HFFc6 (cell line): ENCODE measurements at regions not wholly inside any gene's neighbourhood (a gene's known extent, or its start where the extent isn't known, plus 50 kb on each side); places are given as distances from the start of the nearest gene placed in this dataset.
"Not testable (repeated sequence)": the region's sequence is repeated elsewhere in the genome, so short reads cannot be mapped to it uniquely, and the experiment has no call there.

Experiments used
- DNase-seq: peaks from one replicate; pipeline ENCODE4 v3.0.0-alpha.2; 2018
- H3K27ac Mint-ChIP-seq: 2 replicates; pipeline ENCODE4 v1.8.0; 2020; ENCODE audit warnings: mild to moderate bottlenecking, mixed read lengths
- H3K27me3 Mint-ChIP-seq: 2 replicates; pipeline ENCODE4 v1.8.0; 2021; ENCODE audit warnings: mild to moderate bottlenecking, moderate library complexity, mixed read lengths; ENCODE audit not compliant: insufficient read depth
- H3K36me3 Mint-ChIP-seq: 2 replicates; pipeline ENCODE4 v1.8.0; 2021; ENCODE audit warnings: low read depth, mixed read lengths
- H3K4me1 Mint-ChIP-seq: 2 replicates; pipeline ENCODE4 v1.8.0; 2020; ENCODE audit warnings: low read depth, mixed read lengths
- H3K4me3 Mint-ChIP-seq: 2 replicates; pipeline ENCODE4 v1.8.0; 2020; ENCODE audit warnings: mild to moderate bottlenecking, moderate library complexity, mixed read lengths
- H3K9me3 Mint-ChIP-seq: 2 replicates; pipeline ENCODE4 v1.8.0; 2020; ENCODE audit warnings: mild to moderate bottlenecking, mixed read lengths
- TF ChIP-seq, protein P1 (sequence below): fragments of 200-600 bp; sonication (generic); IDR thresholded peaks from 2 replicates; pipeline ENCODE4 v1.5.0; 2021; ENCODE audit warnings: antibody characterized with exemption, mild to moderate bottlenecking

DNA sequence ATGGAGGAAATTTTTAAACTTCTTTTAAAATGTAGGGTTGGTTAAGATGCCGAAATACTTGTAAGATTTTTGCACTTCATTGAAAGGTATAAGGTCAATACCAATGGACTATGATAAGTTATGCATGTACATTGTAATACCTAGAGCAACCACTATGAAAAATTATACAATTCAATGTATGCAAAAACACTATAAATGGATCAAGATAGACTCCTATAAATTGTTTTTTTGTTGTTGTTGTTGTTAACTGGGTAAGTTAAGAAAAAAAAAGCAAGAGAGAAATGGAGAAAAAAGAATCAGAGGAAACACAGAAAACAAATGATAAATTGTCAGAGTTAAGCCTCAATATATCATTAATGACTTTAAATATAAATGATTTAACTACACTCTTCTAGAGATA, 421.2 kb downstream of the TMEM182 start:
- H3K27me3 Mint-ChIP-seq, result no peaks in the 10 kb centered on the region; the same call in 1 of the 2 replicates
- peaks cover 12% of the 10 kb centered on the region for H3K9me3 Mint-ChIP-seq
- no peaks in the 10 kb centered on the region for H3K36me3 Mint-ChIP-seq
- DNase-seq, result no peak
- no peak overlapping the region for H3K27ac Mint-ChIP-seq
- TF ChIP-seq, protein P1, sequence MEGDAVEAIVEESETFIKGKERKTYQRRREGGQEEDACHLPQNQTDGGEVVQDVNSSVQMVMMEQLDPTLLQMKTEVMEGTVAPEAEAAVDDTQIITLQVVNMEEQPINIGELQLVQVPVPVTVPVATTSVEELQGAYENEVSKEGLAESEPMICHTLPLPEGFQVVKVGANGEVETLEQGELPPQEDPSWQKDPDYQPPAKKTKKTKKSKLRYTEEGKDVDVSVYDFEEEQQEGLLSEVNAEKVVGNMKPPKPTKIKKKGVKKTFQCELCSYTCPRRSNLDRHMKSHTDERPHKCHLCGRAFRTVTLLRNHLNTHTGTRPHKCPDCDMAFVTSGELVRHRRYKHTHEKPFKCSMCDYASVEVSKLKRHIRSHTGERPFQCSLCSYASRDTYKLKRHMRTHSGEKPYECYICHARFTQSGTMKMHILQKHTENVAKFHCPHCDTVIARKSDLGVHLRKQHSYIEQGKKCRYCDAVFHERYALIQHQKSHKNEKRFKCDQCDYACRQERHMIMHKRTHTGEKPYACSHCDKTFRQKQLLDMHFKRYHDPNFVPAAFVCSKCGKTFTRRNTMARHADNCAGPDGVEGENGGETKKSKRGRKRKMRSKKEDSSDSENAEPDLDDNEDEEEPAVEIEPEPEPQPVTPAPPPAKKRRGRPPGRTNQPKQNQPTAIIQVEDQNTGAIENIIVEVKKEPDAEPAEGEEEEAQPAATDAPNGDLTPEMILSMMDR, result peak; percentile 59
- no peaks in the 10 kb centered on the region for H3K4me1 Mint-ChIP-seq
- no peak overlapping the region for H3K4me3 Mint-ChIP-seq

DNA sequence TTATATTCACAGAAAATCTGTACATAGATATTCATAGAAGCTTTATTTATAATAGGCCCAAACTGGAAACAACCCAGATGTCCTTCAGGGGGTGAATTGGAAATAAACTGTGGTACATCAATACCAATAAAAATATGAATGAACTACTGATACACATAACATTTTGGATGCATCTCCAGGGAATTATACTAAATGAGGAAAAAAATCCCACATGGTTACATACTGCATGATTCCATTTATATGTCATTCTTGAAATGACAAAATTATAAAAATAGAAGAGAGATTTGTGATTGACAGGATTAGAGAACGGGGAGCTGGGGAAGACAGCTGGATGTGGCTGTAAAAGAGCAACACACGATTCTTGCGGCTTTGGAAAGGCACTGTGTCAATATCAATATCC, 435.0 kb downstream of the TMEM182 start:
- Mint-ChIP-seq H3K4me1 (no peaks in the 10 kb centered on the region), H3K9me3 (peaks cover 41% of the 10 kb centered on the region), H3K27ac (no peak overlapping the region), H3K36me3 (no peaks in the 10 kb centered on the region), H3K4me3 (no peak overlapping the region), H3K27me3 (no peaks in the 10 kb centered on the region)
- TF ChIP-seq, protein P1, result no peak
- no peak for DNase-seq

DNA sequence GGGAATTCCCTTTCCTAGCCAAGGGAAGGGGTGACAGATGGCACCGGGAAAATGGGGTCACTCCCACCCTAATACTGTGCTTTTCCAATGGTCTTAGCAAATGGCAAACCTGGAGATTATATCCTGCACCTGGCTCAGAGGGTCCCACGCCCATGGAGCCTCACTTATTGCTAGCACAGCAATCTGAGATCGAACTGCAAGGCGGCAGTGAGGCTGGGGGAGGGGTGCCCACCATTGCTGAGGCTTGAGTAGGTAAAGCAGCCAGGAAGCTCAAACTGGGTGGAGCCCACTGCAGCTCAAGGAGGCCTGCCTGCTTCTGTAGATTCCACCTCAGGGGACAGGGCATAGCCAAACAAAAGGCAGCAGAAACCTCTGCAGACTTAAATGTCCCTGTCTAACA, 438.9 kb downstream of the TMEM182 start:
- not testable (repeated sequence) for DNase-seq, H3K4me3 Mint-ChIP-seq, H3K4me1 Mint-ChIP-seq, H3K36me3 Mint-ChIP-seq, H3K27me3 Mint-ChIP-seq, H3K27ac Mint-ChIP-seq
- H3K9me3 Mint-ChIP-seq, result peaks cover 39% of the 10 kb centered on the region

DNA sequence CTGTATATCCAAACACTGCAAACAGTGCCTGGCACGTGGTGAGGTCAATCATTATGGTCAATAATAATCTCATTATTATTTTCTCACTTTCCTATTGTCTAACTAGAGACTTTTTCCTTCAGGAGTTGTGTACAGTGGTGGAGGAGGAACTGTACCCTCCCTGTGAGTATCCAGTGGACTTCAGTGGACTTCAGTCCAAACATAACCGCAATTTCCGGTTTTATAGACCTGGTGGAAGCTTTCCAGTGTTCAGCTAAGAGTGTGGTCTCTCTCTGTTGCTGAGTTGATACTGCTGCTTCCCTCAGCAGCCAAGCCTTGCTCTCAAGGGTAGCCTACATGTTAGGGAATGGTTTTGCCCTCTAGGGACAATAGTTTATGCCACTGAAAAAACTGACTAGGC, 447.1 kb downstream of the TMEM182 start:
- TF ChIP-seq, protein P1, result no peak
- H3K27me3 Mint-ChIP-seq, result no peaks in the 10 kb centered on the region; the same call in 1 of the 2 replicates

DNA sequence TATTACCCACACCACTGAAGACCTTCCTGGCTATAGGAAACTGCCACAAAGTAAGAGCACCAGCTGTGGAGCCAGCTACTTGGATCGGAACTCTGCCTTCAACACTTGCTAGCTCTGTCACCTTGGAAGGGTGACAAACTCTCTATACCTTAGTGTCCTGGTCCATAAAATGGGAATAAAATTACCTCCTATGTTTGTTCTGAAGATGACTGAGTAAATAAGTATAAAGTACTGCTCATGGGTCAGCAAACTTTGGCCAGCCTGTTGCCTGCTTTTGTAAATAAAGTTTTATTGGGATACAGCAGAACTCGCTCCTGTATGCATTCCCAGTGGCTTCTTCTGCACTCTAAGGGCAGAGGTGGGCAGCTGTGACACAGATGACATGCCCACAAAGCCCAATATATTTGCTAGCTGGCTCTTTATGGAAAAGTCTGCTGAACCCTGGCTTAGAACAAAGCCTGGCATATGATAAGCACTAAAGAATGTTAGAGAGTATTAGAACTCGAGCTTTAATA, 451.3 kb downstream of the TMEM182 start:
- H3K9me3 Mint-ChIP-seq, result peaks cover 19% of the 10 kb centered on the region
- no peaks in the 10 kb centered on the region for H3K36me3 Mint-ChIP-seq
- H3K4me1 Mint-ChIP-seq, result no peaks in the 10 kb centered on the region
- no peak overlapping the region for H3K4me3 Mint-ChIP-seq
- no peaks in the 10 kb centered on the region for H3K27me3 Mint-ChIP-seq
- TF ChIP-seq, protein P1, result no peak
- H3K27ac Mint-ChIP-seq, result no peak overlapping the region
- DNase-seq, result no peak

More for the DNA sequence above, 447.1 kb downstream of the TMEM182 start:
- Mint-ChIP-seq H3K36me3 (no peaks in the 10 kb centered on the region), H3K27ac (no peak overlapping the region), H3K9me3 (peaks cover 27% of the 10 kb centered on the region), H3K4me3 (no peak overlapping the region), H3K4me1 (no peaks in the 10 kb centered on the region)
- no peak for DNase-seq

DNA sequence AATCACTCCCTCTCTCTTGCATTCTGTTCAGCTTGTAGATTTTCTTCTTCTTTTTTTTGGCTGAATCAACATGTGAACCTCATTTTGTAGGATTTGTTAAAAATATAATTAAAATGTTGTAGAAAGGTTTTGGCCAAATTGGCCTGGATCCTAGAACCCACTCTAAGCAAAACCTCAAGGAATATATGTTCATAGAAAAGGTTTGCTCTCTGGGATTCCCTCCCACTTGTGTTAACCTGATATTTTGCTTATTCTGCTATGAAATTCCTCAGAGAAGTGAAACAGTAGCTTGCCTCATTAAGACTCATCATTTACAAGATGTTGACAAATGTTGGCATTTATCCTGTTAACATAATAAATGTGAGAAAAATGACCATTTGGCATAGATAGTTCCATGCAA, 456.7 kb downstream of the TMEM182 start:
- Mint-ChIP-seq H3K36me3 (peaks cover 3% of the 10 kb centered on the region; the same call in 1 of the 2 replicates), H3K4me1 (no peaks in the 10 kb centered on the region), H3K27ac (no peak overlapping the region), H3K4me3 (no peak overlapping the region), H3K9me3 (peaks cover 25% of the 10 kb centered on the region), H3K27me3 (no peaks in the 10 kb centered on the region)
- no peak for DNase-seq
- TF ChIP-seq, protein P1, result no peak
